ENCODE measurements at regions not wholly inside any gene's neighbourhood (a gene's known extent, or its start where the extent isn't known, plus 50 kb on each side); places are given as distances from the start of the nearest gene placed in this dataset.

DNA sequence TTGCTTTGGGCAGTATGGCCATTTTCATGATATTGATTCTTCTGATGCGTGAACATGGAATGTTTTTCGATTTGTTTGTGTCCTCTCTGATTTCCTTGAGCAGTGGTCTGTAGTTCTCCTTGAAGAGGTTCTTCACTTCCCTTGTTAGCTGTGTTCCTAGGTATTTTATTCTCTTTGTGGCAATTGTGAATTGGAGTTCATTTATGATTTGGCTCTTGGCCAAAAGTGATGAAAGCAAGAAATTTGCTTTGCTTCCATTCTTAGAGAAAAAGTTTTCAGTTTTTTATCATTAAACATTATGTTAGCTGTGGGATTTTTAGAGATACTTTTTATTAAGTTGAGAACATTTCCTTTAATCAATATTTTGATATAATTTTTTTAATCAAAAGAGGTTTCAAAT, 203.5 kb downstream of the TAF11L14 start:
- in situ Hi-C loops (cut with HindIII; ENCODE audit: low sequenced_read_pairs): no loop called here
- TF ChIP-seq, protein P1, sequence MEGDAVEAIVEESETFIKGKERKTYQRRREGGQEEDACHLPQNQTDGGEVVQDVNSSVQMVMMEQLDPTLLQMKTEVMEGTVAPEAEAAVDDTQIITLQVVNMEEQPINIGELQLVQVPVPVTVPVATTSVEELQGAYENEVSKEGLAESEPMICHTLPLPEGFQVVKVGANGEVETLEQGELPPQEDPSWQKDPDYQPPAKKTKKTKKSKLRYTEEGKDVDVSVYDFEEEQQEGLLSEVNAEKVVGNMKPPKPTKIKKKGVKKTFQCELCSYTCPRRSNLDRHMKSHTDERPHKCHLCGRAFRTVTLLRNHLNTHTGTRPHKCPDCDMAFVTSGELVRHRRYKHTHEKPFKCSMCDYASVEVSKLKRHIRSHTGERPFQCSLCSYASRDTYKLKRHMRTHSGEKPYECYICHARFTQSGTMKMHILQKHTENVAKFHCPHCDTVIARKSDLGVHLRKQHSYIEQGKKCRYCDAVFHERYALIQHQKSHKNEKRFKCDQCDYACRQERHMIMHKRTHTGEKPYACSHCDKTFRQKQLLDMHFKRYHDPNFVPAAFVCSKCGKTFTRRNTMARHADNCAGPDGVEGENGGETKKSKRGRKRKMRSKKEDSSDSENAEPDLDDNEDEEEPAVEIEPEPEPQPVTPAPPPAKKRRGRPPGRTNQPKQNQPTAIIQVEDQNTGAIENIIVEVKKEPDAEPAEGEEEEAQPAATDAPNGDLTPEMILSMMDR (IDR thresholded peaks at IDR 0.05; ENCODE audit: low read depth, low read length): no peak
- no peak for DNase-seq (ENCODE audit: low read depth, low spot score)
- no peak overlapping the region for H3K4me3 ChIP-seq (ENCODE audit: low read depth, low read length)

DNA sequence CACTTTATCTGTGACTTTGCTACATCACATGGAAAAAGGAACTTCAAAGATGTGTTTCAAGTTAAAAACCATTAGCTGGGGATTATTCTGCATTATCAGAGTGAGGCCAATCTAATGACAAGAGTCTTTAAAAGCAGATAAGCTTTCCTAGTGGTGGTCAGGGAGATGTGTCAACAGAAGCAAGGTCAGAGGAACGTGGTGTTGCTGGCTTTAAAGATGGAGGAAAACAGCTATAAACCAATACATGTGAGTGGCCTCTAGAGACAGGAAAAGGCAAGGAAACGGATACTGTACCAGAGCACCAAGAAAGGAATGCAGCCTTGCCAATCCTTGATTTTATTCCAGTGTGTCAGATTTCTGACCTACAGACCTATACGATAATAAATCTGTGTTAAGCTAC, 204.2 kb downstream of the TAF11L14 start:
- TF ChIP-seq, protein P1 (IDR thresholded peaks at IDR 0.05; ENCODE audit: low read depth, low read length): no peak
- no peak overlapping the region for H3K4me3 ChIP-seq (ENCODE audit: low read depth, low read length)
- no peak for DNase-seq (ENCODE audit: low read depth, low spot score)
- in situ Hi-C loops (cut with HindIII; ENCODE audit: low sequenced_read_pairs): no loop called here

DNA sequence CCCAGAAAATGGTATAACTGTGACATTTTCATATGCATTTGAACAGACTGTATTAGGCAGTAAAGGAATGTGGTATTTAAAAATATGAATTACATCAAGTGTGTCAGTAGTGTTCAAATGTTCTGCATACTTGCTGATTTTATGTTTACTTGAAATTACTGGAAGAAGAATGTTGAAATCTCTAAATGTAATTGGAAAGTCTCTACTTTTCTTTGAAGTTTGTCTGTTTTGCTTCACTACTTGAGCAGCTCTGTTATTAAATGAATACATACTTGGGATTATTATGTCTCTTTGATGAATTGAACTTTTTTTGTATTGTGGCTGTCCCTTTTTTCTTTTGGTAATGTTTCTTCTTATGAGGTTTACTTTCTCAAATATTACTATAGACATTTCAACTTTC, 205.6 kb downstream of the TAF11L14 start:
- in situ Hi-C loops (cut with HindIII; ENCODE audit: low sequenced_read_pairs): no loop called here
- TF ChIP-seq, protein P1 (IDR thresholded peaks at IDR 0.05; ENCODE audit: low read depth, low read length): no peak
- no peak overlapping the region for H3K4me3 ChIP-seq (ENCODE audit: low read depth, low read length)
- DNase-seq (ENCODE audit: low read depth, low spot score): no peak

DNA sequence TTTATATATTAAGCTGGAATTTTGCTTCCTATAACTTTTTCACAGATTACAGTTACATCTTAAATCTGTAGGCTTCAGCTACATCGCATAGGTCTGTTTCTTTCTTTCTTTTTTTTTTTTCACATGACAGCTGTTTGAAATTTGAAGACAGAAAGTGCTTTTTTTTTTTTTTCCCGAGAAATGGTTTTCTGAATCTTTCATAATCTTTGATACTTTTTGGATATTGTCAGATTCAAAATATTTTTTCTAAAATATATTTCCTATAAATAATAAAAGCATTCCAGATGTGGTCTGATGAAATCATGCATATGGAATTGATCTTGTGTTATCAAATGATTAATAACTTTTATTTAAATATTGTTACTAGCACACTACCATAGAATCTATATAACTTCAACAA, 212.2 kb downstream of the TAF11L14 start:
- TF ChIP-seq, protein P1 (IDR thresholded peaks at IDR 0.05; ENCODE audit: low read depth, low read length): no peak
- DNase-seq (ENCODE audit: low read depth, low spot score): no peak
- in situ Hi-C loops (cut with HindIII; ENCODE audit: low sequenced_read_pairs): no loop called here
- no peak overlapping the region for H3K4me3 ChIP-seq (ENCODE audit: low read depth, low read length)

DNA sequence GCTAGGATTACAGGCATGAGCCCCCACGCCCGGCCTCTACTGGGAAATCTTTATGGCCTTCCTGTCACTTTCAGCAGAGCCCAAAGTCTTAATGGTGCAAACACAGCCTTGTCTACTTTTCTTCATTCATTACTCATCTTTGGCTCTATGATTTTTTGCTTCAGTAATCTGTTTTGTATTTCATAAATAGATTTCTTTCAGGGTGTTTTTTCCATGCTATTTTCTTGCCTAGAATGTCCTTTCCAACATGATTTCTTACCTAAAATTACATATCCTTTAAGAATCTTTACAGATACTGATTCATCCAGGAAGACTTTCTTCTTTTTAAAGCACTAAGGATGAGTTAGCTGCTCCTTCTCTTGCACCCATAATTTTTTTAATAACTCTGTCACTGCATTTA, 213.0 kb downstream of the TAF11L14 start:
- H3K4me3 ChIP-seq (ENCODE audit: low read depth, low read length): no peak overlapping the region
- no peak for DNase-seq (ENCODE audit: low read depth, low spot score)
- TF ChIP-seq, protein P1 (IDR thresholded peaks at IDR 0.05; ENCODE audit: low read depth, low read length): no peak
- in situ Hi-C loops (cut with HindIII; ENCODE audit: low sequenced_read_pairs): no loop called here

DNA sequence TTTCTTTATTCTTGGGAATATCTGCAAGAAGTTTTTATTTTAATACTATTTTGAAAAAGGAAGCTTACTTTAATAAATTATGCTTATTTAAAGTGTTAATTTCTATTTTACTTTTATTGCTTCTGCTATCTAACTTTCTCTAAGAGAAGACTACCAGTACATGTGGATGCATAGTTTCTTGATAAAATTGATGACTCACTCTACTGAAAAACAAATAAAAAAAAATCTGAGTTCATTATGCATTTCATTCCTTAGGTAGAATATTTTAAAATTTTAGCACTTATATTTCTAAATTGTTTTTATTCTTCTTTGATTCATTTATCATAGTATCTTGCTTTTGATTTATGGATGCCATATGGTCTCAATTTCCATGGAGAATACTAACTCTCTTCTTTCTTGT, 217.9 kb downstream of the TAF11L14 start:
- in situ Hi-C loops (cut with HindIII; ENCODE audit: low sequenced_read_pairs): no loop called here
- DNase-seq (ENCODE audit: low read depth, low spot score): no peak
- H3K4me3 ChIP-seq (ENCODE audit: low read depth, low read length): no peak overlapping the region
- TF ChIP-seq, protein P1 (IDR thresholded peaks at IDR 0.05; ENCODE audit: low read depth, low read length): no peak

DNA sequence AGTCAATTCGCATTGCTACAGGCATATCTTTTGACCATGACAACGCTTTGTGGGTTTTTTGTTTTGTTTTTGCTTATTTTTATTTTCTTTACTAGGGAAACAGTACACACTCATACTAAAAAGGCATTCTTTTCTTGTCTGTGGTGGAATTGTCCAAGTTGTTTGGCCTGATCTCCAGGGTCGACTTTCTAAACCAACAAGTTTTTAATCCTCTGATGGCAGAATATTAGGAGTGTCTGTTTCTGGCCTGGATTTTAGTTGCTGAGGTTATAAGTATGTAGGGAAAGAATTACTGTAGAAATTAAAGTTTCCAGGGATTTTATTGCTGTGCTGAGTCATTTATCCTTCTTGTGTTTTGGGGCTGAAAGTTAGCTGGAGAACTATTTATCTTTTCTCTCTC, 218.5 kb downstream of the TAF11L14 start:
- H3K4me3 ChIP-seq (ENCODE audit: low read depth, low read length): no peak overlapping the region
- DNase-seq (ENCODE audit: low read depth, low spot score): no peak
- TF ChIP-seq, protein P1 (IDR thresholded peaks at IDR 0.05; ENCODE audit: low read depth, low read length): no peak
- in situ Hi-C loops (cut with HindIII; ENCODE audit: low sequenced_read_pairs): no loop called here

Data from astrocyte of the spinal cord (primary cell).